ENCODE measurements at regions not wholly inside any gene's neighbourhood (a gene's known extent, or its start where the extent isn't known, plus 50 kb on each side); places are given as distances from the start of the nearest gene placed in this dataset.
"Not testable (repeated sequence)": the region's sequence is repeated elsewhere in the genome, so short reads cannot be mapped to it uniquely, and the experiment has no call there.

GRCh38 chr9:19935422-19935821, 146.6 kb upstream of the SLC24A2 start:
- DNase-seq (ENCODE audit: low read depth), result no peak

- no peak for DNase-seq (ENCODE audit: low read depth)
Measured at GRCh38 chr9:19934301-19934871, 145.5 kb upstream of the SLC24A2 start.

DNA sequence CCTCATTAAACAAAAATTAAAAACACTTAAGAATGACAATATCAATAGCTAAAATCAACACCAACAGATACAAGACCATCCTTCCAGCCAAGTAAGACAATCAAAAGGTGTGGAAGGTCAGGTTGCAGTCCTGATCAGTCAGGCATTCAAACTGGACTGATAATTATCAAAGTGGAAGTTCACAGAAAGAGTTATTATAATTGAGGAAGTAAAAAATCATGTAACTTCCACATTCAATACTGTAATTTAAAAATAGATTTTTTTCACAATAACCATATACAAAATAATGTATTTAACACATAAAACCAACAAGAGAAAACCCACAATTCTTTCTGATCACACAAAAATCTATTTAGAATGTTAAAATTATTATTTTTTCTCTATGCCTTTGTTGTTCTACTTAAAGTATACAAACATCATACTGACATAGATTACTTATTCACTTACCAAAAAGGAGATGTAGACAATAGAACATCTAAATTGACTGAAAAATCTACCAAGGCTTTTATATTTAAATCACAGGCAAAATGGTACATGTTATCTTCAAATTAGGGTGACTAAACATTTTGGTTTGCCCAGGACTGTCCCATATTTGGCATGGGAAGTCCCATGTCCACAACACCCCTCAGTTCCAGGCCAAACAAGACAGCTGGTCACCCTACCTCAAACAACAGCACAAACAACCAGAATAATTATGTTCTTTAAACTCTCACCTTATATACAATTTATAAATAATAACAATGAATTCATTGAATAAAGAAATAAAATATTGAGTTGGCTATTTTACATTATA, 142.5 kb upstream of the SLC24A2 start:
- DNase-seq (ENCODE audit: low read depth), result no peak

DNA sequence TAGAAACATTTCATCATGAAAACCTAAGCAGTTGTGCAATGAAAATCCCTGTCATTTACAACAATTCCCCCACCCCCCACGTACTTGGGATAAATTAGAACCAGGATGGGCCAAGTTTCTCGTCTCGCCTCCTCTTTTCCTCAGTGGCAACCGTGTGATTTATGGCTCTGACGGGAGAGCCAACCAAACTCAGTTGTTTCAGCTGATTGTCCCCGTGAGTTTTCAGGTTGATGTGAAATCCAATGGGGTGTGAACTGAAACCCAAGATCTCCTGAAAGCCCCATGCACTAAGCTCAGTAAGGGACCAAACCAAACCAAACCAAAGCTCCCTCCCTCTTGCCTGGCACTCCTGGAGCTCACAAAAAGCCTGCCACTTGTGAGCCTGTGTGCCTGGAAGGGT, 138.7 kb upstream of the SLC24A2 start:
- DNase-seq (ENCODE audit: low read depth), result no peak

DNA sequence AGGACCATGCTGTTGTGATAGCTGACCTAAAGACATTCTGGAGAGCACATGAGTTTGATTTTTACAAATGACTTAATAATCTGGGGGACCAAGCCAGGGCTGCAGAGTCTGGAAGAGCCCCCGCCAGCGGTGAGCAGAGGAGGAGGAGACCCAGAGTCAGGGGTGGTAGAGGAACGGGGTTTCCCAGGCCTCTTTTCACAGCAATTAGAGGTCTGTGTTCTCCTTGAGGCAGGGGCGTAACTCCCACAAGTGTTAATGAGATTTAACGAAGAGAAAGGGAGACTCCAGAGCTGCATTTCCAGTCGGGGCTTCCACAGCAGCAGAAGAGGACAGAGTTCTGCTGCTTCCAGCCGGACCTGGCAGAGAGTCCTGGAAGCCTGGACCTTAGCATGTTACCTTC, 137.9 kb upstream of the SLC24A2 start:
- DNase-seq (ENCODE audit: low read depth), result no peak

DNA sequence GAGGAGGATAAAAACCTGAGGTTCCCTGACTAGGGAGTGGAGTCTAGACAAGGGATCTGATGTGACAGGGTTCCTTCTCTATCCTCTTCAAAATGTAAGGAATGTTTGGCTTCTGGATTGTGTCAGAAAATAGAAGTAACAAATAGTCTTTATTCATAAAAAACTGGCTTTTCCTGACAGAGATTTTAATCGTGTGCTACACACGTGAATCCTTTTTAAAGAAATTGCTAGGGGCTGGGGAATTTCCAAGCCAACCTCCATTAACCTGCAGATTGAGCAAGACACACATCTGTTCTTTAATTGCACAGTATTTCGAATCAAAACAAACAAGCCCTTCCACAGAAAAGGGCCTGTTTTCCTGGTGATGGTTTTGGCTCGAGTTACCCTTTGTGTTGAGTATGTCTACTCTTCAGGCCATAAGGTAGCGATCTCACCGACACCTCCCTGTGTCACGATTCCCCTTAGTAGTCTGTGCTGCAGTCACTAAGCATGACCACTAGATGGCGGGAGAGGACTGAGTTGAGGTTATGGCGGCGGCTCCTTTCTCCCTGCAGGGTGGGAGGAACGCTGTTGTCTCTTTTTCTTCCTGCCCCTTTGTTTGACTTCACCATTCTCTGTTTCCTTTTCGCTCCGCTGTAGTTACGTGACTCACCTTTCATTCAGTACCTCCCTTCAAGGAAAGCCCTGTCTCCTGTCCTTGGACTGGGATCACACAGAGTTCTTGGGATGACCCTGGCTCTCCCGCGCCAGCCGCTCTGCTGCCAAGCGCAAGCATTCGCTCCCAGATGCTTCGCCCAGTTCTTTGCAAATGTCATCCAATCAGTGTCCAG, 137.1 kb upstream of the SLC24A2 start:
- DNase-seq (ENCODE audit: low read depth), result peak; percentile 63

DNA sequence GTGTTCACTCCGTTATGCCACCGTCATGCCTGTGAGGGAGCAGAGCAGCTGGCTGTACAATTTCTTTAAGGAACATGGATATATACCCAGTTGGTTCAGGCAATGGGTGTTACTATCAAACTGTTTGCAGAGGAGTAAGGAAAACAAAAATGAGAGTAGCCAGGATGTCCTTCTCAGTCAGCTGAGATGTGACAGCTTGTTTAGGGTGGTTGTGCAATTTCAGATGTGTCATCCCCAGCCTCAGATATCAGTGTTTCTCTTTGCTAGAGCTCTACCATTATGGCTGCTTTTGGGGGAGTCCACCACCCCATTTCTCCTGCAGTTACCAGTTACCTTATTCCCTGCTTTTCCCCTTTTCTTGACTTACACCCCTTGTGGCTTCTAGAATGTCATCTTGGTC, 135.2 kb upstream of the SLC24A2 start:
- DNase-seq (ENCODE audit: low read depth), result no peak

- no peak for DNase-seq (ENCODE audit: low read depth)
Measured at GRCh38 chr9:19922476-19923118, 133.8 kb upstream of the SLC24A2 start.

GRCh38 chr9:19920401-19920800, 131.6 kb upstream of the SLC24A2 start:
- no peak for DNase-seq (ENCODE audit: low read depth)

- no peak for DNase-seq (ENCODE audit: low read depth)
Measured at GRCh38 chr9:19918630-19919029, 129.8 kb upstream of the SLC24A2 start.

- no peak for DNase-seq (ENCODE audit: low read depth)
Measured at GRCh38 chr9:19914044-19914443, 125.2 kb upstream of the SLC24A2 start.

DNA sequence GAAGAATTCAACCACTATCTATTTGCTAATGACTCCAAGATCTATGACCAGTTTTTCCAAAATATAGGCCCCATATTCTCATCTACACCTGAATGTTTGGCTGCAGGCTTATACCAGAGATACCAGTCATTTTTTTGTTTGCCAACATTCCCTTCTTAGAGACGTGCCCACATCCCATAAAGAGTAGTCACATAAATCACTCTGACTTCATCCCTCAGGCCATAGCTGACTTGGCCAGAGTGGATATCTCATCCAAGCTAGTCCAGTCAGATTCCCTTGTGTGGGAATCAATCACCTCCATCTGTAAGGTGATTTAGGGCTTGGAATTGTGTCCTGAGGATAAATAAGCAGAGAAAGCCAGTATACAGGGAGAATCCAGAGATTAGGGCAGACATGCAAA, 124.3 kb upstream of the SLC24A2 start:
- DNase-seq (ENCODE audit: low read depth), result no peak

DNA sequence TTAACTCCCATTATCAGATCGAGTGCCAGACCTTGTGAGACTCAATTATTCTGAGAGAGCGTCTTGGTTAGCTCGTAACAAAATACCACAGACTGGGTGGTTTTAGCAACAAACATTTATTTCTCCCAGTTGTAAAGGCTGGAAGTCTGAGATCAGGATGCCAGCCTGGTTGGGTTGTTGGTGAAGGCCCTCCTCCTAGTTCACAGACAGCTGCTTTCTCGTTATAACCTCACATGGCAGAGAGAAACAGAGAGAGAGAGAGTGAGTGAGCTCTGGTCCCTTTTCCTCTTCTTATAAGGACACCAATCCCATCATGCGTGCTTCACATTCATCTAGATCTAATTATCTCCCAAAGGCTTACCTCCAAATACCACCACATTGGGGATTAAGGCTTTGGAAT, 114.2 kb upstream of the SLC24A2 start:
- no peak for DNase-seq (ENCODE audit: low read depth)

DNA sequence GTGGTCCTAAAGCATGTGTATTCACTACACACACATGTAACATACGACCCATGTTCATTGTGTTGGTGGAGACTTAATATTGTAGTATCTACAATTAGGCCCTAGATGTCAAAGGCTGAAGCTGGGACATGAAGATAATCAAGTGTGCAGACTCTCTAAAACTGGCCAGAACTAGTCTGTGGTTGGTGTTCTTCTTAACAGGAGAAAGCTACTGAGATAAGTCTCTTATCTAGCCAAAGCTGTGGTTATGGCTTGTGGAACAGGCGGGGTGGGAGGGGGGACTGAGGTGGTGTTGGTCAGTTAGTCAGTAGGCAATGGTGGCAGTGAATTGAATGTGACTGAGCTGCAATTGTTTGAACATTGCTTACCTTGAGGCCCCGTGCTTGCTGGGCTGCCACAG, 112.7 kb upstream of the SLC24A2 start:
- DNase-seq (ENCODE audit: low read depth), result no peak

DNA sequence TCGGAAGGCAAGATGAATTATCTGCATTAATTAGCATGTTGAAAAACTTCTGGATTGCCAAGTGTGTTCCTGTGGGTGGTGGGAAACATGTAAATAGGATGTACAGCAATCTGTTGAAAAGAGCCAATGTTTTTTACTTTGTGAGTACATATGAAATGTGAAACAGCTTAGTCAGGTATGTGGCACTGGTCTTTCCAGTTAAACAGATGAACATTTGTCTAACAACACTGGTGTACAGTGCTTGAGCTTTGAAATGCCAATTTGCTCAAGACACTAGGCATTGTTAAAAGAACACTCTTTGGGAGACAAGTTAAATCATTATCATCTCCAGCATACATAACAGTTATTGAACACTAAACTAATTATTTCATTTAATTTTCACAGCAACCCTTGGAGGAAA, 107.3 kb upstream of the SLC24A2 start:
- DNase-seq (ENCODE audit: low read depth), result no peak

- DNase-seq (ENCODE audit: low read depth), result not testable (repeated sequence)
Measured at GRCh38 chr9:19895578-19895977, 106.7 kb upstream of the SLC24A2 start.

DNA sequence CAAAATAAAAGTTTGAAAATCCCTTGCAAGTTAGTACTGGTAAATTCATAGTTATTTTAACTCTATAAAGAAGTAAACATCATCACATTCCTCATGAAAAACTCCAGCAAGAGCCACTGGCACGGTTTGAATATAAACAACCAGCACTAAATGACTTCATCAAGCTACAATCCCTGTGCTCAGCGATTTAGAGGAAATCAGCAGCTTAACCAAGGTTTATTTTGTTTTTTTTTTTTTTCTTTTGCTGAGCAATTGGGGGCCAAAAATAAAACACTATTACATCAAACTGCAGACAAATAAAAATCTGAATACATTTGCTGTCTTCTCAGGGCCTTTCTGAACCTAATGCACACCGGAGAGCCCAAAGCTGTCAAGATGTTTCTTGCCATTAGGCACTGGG, 106.2 kb upstream of the SLC24A2 start:
- no peak for DNase-seq (ENCODE audit: low read depth)

DNA sequence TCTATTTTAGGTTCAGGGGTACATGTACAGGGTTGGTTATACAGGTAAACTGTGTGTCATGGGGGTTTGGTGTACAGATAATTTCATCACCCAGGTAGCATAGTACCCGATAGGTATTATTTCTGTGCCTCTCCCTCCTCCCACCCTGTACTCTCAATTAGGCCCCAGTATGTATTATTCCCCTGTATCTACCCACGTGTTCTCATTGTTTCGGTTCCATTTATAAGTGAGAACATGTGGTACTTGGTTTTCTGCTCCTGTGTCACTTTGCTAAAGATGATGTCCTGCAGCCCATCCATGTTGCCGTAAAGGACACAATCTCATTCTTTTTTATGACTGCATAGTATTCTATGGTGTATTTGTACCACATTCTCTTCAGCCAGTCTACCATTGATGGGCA, 96.8 kb upstream of the SLC24A2 start:
- DNase-seq (ENCODE audit: low read depth), result no peak

DNA sequence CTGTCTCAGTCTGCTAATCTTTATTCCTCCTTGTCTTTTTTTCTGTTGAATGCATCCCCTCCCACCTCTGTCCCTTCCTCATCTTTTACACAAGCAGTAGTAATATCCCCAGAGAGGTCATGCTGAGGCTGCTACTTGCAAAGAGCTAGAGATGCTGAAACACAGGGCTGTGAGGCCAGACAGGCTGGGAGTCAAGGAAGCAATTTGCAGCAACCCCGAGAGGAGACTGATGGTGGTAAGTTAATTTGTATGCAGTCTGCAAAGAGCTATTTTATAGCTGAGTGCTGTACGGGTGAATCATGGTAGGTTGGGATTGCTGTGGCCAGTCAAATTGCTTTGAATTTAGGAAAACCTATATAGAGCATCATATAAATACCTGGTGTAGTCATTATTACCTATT, 90.2 kb upstream of the SLC24A2 start:
- no peak for DNase-seq (ENCODE audit: low read depth)

- no peak for DNase-seq (ENCODE audit: low read depth)
Measured at GRCh38 chr9:19876569-19877316, 87.9 kb upstream of the SLC24A2 start.

DNA sequence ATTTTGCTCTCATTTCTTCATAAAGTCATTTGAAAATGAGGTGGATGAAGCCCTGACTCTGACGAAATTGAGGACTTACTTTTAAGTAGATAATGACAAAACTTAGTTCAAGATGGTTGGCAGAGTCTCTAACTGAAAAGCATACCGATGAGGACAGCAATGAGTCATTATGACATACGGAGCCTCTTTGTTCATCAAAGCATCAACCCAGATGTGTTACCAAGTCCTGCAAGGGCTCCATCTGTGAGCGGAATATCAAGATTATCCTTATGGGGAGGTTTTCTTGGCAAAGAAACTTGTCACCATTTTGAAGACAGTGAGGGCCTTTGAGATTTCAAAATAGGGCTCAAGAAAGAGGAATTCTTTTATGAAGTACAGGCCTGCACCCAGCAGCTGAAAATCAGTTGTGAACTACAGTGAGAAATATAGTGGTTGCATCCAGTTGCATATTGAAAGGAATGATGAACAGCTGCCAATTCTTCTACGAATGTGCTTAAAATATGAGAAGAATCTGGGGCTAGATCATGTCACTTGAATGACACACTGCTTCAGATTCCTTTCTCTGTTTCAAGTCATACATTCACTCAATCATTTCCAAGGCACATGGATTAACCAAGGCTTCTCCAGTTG, 86.6 kb upstream of the SLC24A2 start:
- DNase-seq (ENCODE audit: low read depth), result no peak

Measured in stimulated activated CD8-positive, alpha-beta memory T cell treated with anti-CD3 and anti-CD28 coated beads, Interleukin-15, amount 100 ng/mL, for 1 hour (primary cell).